D341Med (cell line): ENCODE measurements at regions not wholly inside any gene's neighbourhood (a gene's known extent, or its start where the extent isn't known, plus 50 kb on each side); places are given as distances from the start of the nearest gene placed in this dataset.

ENCODE experiments used
- DNase-seq: peaks from one replicate; pipeline ENCODE4 v3.0.0; 2012; ENCODE audit warnings: low spot score

GRCh38 chr10:118501171-118501570, 94.3 kb downstream of the PRLHR start:
- no peak for DNase-seq

GRCh38 chr10:118500477-118501104, 94.9 kb downstream of the PRLHR start:
- no peak for DNase-seq

GRCh38 chr10:118499186-118499585, 96.3 kb downstream of the PRLHR start:
- no peak for DNase-seq

GRCh38 chr10:118498623-118499022, 96.8 kb downstream of the PRLHR start:
- no peak for DNase-seq

GRCh38 chr10:118497227-118497626, 98.2 kb downstream of the PRLHR start:
- no peak for DNase-seq

GRCh38 chr10:118496525-118496924, 98.9 kb downstream of the PRLHR start:
- DNase-seq: no peak

GRCh38 chr10:118495499-118495898, 99.9 kb downstream of the PRLHR start:
- DNase-seq: no peak

- no peak for DNase-seq
These were observed 104.4 kb downstream of the PRLHR start for GRCh38 chr10:118491055-118491454.

GRCh38 chr10:118488710-118489497, 106.5 kb downstream of the PRLHR start:
- DNase-seq: no peak

- no peak for DNase-seq
These were observed 109.8 kb downstream of the PRLHR start for GRCh38 chr10:118485641-118486040.

- no peak for DNase-seq
These were observed 111.1 kb downstream of the PRLHR start for GRCh38 chr10:118484152-118484871.

GRCh38 chr10:118483496-118483895, 112.0 kb downstream of the PRLHR start:
- no peak for DNase-seq

- DNase-seq: no peak
These were observed 112.8 kb downstream of the PRLHR start for GRCh38 chr10:118482393-118483331.

GRCh38 chr10:118481871-118482270, 113.6 kb downstream of the PRLHR start:
- DNase-seq: no peak

- no peak for DNase-seq
These were observed 120.2 kb downstream of the PRLHR start for GRCh38 chr10:118475214-118475613.

GRCh38 chr10:118474111-118474510, 121.3 kb downstream of the PRLHR start:
- no peak for DNase-seq

- no peak for DNase-seq
These were observed 122.0 kb downstream of the PRLHR start for GRCh38 chr10:118473305-118473960.

GRCh38 chr10:118472415-118473304, 122.8 kb downstream of the PRLHR start:
- DNase-seq: no peak

- DNase-seq: no peak
These were observed 123.6 kb downstream of the PRLHR start for GRCh38 chr10:118471863-118472262.

GRCh38 chr10:118470470-118470869, 125.0 kb downstream of the PRLHR start:
- no peak for DNase-seq
